Embryonic facial prominence (tissue), 1 donor: ENCODE measurements at regions not wholly inside any gene's neighbourhood (a gene's known extent, or its start where the extent isn't known, plus 50 kb on each side); places are given as distances from the start of the nearest gene placed in this dataset.
"Not testable (repeated sequence)": the region's sequence is repeated elsewhere in the genome, so short reads cannot be mapped to it uniquely, and the experiment has no call there.

Experiments
- DNase-seq: peaks from one replicate; pipeline ENCODE4 v3.0.0-alpha.2; 2016; ENCODE audit errors: extremely low spot score

GRCh38 chr2:87429931-87430275 lies 318.0 kb upstream of the PLGLB2 start:
- not testable (repeated sequence) for DNase-seq

GRCh38 chr2:87431051-87431450 lies 316.8 kb upstream of the PLGLB2 start:
- DNase-seq: not testable (repeated sequence)

- DNase-seq: not testable (repeated sequence)
Observed at GRCh38 chr2:87432711-87433453, 315.0 kb upstream of the PLGLB2 start.

- DNase-seq: not testable (repeated sequence)
Observed at GRCh38 chr2:87436007-87436406, 311.9 kb upstream of the PLGLB2 start.

- not testable (repeated sequence) for DNase-seq
Observed at GRCh38 chr2:87437701-87438260, 310.1 kb upstream of the PLGLB2 start.

GRCh38 chr2:87438780-87439454 lies 309.0 kb upstream of the PLGLB2 start:
- DNase-seq: not testable (repeated sequence)

GRCh38 chr2:87439617-87440204 lies 308.2 kb upstream of the PLGLB2 start:
- not testable (repeated sequence) for DNase-seq

- DNase-seq: not testable (repeated sequence)
Observed at GRCh38 chr2:87440650-87441049, 307.2 kb upstream of the PLGLB2 start.

- not testable (repeated sequence) for DNase-seq
Observed at GRCh38 chr2:87441375-87441774, 306.5 kb upstream of the PLGLB2 start.

- not testable (repeated sequence) for DNase-seq
Observed at GRCh38 chr2:87442983-87443577, 304.8 kb upstream of the PLGLB2 start.

- not testable (repeated sequence) for DNase-seq
Observed at GRCh38 chr2:87444951-87445350, 302.9 kb upstream of the PLGLB2 start.

- not testable (repeated sequence) for DNase-seq
Observed at GRCh38 chr2:87445613-87446312, 302.1 kb upstream of the PLGLB2 start.

- DNase-seq: not testable (repeated sequence)
Observed at GRCh38 chr2:87446313-87446696, 301.6 kb upstream of the PLGLB2 start.

- DNase-seq: not testable (repeated sequence)
Observed at GRCh38 chr2:87449462-87449980, 298.4 kb upstream of the PLGLB2 start.

GRCh38 chr2:87452193-87452592 lies 295.7 kb upstream of the PLGLB2 start:
- not testable (repeated sequence) for DNase-seq

GRCh38 chr2:87452861-87453260 lies 295.0 kb upstream of the PLGLB2 start:
- DNase-seq: not testable (repeated sequence)

- not testable (repeated sequence) for DNase-seq
Observed at GRCh38 chr2:87453965-87454364, 293.9 kb upstream of the PLGLB2 start.

GRCh38 chr2:87454421-87454820 lies 293.5 kb upstream of the PLGLB2 start:
- DNase-seq: not testable (repeated sequence)

GRCh38 chr2:87455209-87455853 lies 292.6 kb upstream of the PLGLB2 start:
- not testable (repeated sequence) for DNase-seq

- not testable (repeated sequence) for DNase-seq
Observed at GRCh38 chr2:87455854-87456249, 292.0 kb upstream of the PLGLB2 start.
